Activated CD4-positive, alpha-beta memory T cell treated with anti-CD3 and anti-CD28 coated beads for 36 hours (primary cell): ENCODE measurements at regions not wholly inside any gene's neighbourhood (a gene's known extent, or its start where the extent isn't known, plus 50 kb on each side); places are given as distances from the start of the nearest gene placed in this dataset.
"Not testable (repeated sequence)": the region's sequence is repeated elsewhere in the genome, so short reads cannot be mapped to it uniquely, and the experiment has no call there.

Experiments
- CTCF ChIA-PET: fragments of 350-600 bp; sonication (Branson Sonifier 250); formaldehyde crosslinking; loops from one replicate; lab custom pipeline; 2021; ENCODE audit warnings: antibody characterized with exemption, inconsistent platforms; lab: Charles Lee
- POLR2A ChIA-PET: fragments of 350-600 bp; sonication (Branson Sonifier 250); formaldehyde crosslinking; loops from one replicate; lab custom pipeline; 2021; ENCODE audit warnings: antibody characterized with exemption; lab: Charles Lee
- DNase-seq: peaks from one replicate; pipeline ENCODE4 v3.0.0-alpha.2; 2020
- H3K27ac Mint-ChIP-seq: one replicate; pipeline ENCODE4 v1.8.0; 2021; ENCODE audit warnings: mixed read lengths
- H3K27me3 Mint-ChIP-seq: one replicate; pipeline ENCODE4 v1.8.0; 2021; ENCODE audit warnings: mixed read lengths
- H3K36me3 Mint-ChIP-seq: one replicate; pipeline ENCODE4 v1.8.0; 2021; ENCODE audit warnings: mixed read lengths
- H3K4me1 Mint-ChIP-seq: one replicate; pipeline ENCODE4 v1.8.0; 2021; ENCODE audit warnings: low read depth, mixed read lengths
- H3K4me3 Mint-ChIP-seq: one replicate; pipeline ENCODE4 v1.8.0; 2021; ENCODE audit warnings: mild to moderate bottlenecking, mixed read lengths
- H3K9me3 Mint-ChIP-seq: one replicate; pipeline ENCODE4 v1.8.0; 2021; ENCODE audit warnings: mixed read lengths
- intact Hi-C: fragments of 100-400 bp; cut with micrococcal nuclease; formaldehyde crosslinking; loops from one replicate; pipeline ENCODE4 v1.15.1; 2023

DNA sequence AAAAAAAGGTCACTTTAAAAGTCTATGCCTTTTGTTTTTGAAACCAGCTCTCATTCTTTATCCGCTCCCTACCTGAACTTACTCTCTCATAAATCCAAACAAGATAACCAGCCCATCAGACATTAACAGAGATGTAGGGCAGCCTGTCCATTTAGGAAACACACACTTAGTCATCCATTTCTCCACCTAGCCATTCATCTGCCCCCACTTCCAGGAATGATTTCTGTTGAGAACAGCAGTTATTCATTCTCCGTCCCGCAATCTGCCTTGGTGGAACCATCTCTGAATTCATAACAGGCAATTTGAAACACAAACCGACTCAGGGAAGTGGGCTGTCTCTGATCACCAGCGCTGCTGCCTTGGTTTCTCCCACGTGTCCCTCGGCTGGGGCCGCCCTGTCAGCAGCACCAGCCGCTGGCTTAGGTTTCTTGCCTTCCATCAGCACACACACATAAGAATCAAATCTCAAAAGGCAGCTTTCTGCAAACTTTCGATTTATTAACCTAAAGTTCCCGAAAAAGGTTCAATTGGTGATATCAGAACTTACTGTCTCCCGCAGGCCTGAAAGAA is 528.2 kb upstream of the NRP1 start:
- Mint-ChIP-seq H3K27me3 (peaks cover 8% of the 10 kb centered on the region), H3K36me3 (no peaks in the 10 kb centered on the region), H3K27ac (no peak overlapping the region), H3K4me3 (no peak overlapping the region), H3K4me1 (peaks cover 2% of the 10 kb centered on the region), H3K9me3 (no peaks in the 10 kb centered on the region)
- CTCF ChIA-PET = no interaction called here
- DNase-seq = no peak
- intact Hi-C loops = no loop called here
- POLR2A ChIA-PET = no interaction called here

DNA sequence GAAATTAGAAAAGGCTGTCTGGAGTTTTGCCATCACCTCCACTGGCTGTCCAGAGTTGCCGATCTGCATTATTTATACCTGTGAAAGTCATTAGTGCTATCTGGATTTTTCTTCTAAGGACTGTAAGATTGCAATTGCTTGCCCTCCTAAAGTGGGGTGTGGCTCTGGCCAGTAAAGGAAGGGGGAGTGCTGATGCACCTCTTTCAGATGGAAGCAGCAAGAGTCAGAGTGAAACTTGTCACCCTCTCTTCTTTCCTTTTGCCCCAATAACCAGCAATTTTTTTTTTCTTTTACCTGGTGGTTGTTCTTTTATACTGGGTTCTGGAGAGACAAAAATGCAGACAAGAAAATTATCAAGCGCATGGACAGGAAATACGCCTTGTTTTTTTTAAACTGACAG is 527.4 kb upstream of the NRP1 start:
- CTCF ChIA-PET = no interaction called here
- H3K27ac Mint-ChIP-seq = no peak overlapping the region
- no peaks in the 10 kb centered on the region for H3K36me3 Mint-ChIP-seq
- H3K4me1 Mint-ChIP-seq = peaks cover 2% of the 10 kb centered on the region
- POLR2A ChIA-PET = no interaction called here
- peaks cover 6% of the 10 kb centered on the region for H3K27me3 Mint-ChIP-seq
- no peak overlapping the region for H3K4me3 Mint-ChIP-seq
- no peak for DNase-seq
- intact Hi-C loops = no loop called here
- H3K9me3 Mint-ChIP-seq = no peaks in the 10 kb centered on the region

DNA sequence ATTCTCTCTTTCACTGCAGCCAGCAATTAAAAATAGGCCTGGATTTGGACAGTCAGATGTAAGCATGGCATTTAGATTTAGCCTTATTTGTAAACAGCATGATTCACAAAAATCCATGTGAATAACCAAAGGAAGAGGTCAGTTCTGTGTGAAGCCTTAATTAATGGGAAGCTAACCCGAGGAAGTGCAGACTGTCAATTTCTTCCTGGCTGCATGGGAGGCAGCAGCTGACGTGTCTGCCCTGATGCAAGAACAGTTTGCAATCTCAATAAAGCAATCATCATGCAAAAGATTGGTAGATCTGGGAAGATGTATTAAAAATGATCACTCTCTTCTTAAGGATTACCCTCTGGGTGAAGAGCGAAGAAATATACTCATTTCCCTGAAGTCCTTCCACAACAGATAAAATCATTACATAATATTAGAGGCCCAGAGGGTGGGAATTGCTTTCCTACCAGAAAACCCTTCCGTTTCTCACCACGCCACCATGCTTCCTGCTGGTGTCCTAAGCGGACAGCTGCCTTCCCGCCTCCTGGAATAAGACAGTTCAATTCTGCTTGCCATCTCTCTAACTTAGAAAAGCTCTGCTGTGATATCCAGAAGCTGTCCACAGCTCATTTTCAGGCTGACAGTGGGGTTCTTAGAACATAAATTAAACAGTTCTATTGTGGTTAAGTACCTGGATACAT is 526.7 kb upstream of the NRP1 start:
- Mint-ChIP-seq H3K9me3 (no peaks in the 10 kb centered on the region), H3K27me3 (peaks cover 6% of the 10 kb centered on the region), H3K4me3 (no peak overlapping the region), H3K4me1 (peaks cover 2% of the 10 kb centered on the region), H3K27ac (no peak overlapping the region), H3K36me3 (no peaks in the 10 kb centered on the region)
- intact Hi-C loops = no loop called here
- CTCF ChIA-PET = no interaction called here
- POLR2A ChIA-PET = no interaction called here
- no peak for DNase-seq

DNA sequence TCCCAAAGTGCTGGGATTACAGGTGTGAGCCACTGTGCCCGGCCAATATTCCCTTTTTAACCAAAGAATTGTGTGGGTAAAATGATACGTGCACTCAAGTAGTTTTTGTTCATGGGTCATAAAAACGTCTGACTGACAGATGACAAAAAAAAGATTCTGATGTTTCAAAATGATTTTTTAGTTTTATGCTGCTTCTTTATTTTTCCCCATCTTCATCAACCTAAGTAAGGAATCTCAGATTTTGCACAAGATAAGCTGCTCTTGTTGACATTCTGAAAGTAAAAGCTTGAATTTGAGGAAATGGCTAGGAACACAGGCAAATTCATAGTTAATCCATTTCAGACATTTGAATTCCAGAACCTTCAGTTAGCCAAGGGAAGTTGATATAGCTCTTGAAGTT is 526.1 kb upstream of the NRP1 start:
- peaks cover 2% of the 10 kb centered on the region for H3K4me1 Mint-ChIP-seq
- H3K4me3 Mint-ChIP-seq = no peak overlapping the region
- POLR2A ChIA-PET = no interaction called here
- H3K9me3 Mint-ChIP-seq = no peaks in the 10 kb centered on the region
- DNase-seq = no peak
- H3K27me3 Mint-ChIP-seq = peaks cover 10% of the 10 kb centered on the region
- no peak overlapping the region for H3K27ac Mint-ChIP-seq
- CTCF ChIA-PET = no interaction called here
- intact Hi-C loops = no loop called here
- no peaks in the 10 kb centered on the region for H3K36me3 Mint-ChIP-seq

DNA sequence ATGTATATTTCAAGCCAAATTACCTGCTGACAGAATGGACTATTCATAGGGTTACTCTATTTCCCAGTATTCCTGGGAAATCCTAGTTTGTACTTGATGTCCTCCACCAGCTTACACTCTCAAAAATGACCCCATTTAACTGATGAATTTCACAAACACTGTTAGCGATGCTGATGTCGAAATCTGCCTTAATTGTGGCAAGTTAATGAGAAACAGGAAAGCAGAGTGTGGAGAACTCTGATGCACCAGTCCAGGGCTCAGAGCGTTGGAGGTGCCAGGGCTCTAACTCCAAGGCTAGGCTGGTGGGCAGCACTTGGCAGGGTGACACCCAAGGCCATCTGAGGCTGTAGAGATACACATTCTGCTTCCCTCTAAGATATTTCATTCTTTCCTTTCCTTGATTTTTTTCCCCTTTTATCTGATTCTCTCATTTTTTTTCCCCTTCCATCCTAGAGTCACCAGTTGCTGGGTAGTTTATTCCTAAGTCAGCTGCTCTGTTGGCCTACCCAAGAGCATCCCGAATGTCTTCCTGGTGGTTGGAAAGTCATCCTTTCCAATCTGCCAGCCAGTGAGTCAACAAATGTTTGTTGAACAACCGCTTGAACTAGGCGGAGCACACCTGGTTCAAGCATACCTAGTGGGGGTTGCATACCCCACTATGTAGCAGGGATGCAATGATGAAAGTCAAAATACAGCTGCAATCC is 525.0 kb upstream of the NRP1 start:
- Mint-ChIP-seq H3K27me3 (peaks cover 11% of the 10 kb centered on the region), H3K36me3 (no peaks in the 10 kb centered on the region), H3K9me3 (no peaks in the 10 kb centered on the region), H3K4me1 (peaks cover 2% of the 10 kb centered on the region), H3K27ac (no peak overlapping the region), H3K4me3 (no peak overlapping the region)
- intact Hi-C loops = no loop called here
- ChIA-PET CTCF (no interaction called here), POLR2A (no interaction called here)
- no peak for DNase-seq

DNA sequence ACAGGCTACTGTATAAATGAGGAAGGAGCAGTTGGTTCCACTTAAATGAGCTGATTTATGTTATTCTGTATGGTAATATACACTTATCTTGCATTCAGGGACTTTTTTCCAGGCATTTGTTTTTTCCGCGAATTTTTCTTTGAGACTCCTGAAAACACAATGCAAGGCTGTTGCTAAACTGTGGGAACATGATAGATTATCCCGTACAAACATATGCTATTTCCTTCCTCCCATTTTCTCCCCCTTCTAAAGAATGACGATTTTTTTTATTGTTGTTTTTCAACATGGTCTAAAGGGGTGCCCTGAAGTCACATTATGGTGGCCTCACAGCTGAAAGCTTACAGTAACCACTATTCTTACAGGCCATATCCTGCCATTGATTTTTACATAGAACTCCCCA is 523.9 kb upstream of the NRP1 start:
- Mint-ChIP-seq H3K4me1 (peaks cover 2% of the 10 kb centered on the region), H3K36me3 (no peaks in the 10 kb centered on the region), H3K9me3 (no peaks in the 10 kb centered on the region), H3K4me3 (no peak overlapping the region), H3K27me3 (peaks cover 11% of the 10 kb centered on the region), H3K27ac (no peak overlapping the region)
- intact Hi-C loops = no loop called here
- DNase-seq = no peak
- ChIA-PET CTCF (no interaction called here), POLR2A (no interaction called here)

DNA sequence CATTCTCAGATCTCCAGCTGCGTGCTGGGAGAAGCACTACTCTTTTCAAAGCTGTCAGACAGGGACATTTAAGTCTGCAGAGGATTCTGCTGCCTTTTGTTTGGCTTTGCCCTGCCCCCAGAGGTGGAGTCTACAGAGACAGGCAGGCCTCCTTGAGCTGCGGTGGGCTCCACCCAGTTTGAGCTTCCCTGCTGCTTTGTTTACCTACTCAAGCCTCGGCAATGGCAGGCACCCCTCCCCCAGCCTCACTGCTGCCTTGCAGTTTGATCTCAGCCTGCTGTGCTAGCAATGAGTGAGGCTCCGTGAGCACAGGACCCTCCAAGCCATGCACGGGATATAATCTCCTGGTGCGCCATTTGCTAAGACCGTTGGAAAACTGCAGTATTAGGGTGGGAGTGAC is 518.8 kb upstream of the NRP1 start:
- POLR2A ChIA-PET, H3K27ac Mint-ChIP-seq, H3K4me3 Mint-ChIP-seq, H3K36me3 Mint-ChIP-seq, H3K4me1 Mint-ChIP-seq, intact Hi-C loops, DNase-seq, H3K9me3 Mint-ChIP-seq, CTCF ChIA-PET: not testable (repeated sequence)
- peaks cover 12% of the 10 kb centered on the region for H3K27me3 Mint-ChIP-seq

DNA sequence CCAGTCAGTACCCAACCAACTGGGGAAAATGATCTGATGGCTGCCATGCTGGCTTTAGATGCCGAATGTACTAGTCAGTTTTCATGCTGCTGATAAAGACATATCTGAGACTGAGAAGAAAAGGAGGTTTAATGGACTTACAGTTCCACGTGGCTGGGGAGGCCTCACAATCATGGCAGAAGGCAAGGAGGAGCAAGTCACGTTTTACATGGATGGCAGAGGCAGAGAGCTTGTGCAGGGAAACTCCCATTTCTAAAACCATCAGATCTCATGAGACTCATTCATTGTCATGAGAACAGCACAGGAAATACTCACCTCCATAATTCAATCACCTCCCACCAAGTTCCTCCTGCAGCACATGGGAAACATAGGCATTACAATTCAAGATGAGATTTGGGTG is 508.9 kb upstream of the NRP1 start:
- ChIA-PET CTCF (no interaction called here), POLR2A (no interaction called here)

DNA sequence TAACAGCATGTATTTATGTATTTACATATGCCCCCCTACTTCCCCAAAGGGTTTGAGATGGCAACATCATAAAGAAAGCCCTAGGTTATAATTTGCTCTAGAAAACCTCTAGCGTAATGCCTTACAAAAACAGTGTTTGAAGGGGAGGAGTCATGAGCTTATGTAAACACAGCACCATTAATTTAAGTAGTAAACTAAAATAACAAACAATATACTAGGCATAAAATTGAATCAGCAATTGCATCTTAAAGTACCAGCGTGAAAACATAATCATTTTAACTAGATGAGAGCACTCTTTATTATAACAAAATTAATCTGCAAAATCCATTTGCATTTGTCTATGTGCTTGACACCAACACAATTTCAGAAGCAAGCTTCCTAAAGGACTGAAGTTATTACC is 507.2 kb upstream of the NRP1 start:
- Mint-ChIP-seq H3K4me3 (no peak overlapping the region), H3K27ac (no peak overlapping the region), H3K36me3 (no peaks in the 10 kb centered on the region), H3K4me1 (no peaks in the 10 kb centered on the region), H3K27me3 (peaks cover 6% of the 10 kb centered on the region), H3K9me3 (peaks cover 7% of the 10 kb centered on the region)
- DNase-seq = no peak
- ChIA-PET POLR2A (no interaction called here), CTCF (no interaction called here)
- intact Hi-C loops = no loop called here

More for the DNA sequence above, 508.9 kb upstream of the NRP1 start:
- H3K27ac Mint-ChIP-seq = no peak overlapping the region
- no peaks in the 10 kb centered on the region for H3K36me3 Mint-ChIP-seq
- DNase-seq = no peak
- peaks cover 4% of the 10 kb centered on the region for H3K27me3 Mint-ChIP-seq
- no peaks in the 10 kb centered on the region for H3K4me1 Mint-ChIP-seq
- no peak overlapping the region for H3K4me3 Mint-ChIP-seq
- H3K9me3 Mint-ChIP-seq = peaks cover 7% of the 10 kb centered on the region
- intact Hi-C loops = no loop called here

DNA sequence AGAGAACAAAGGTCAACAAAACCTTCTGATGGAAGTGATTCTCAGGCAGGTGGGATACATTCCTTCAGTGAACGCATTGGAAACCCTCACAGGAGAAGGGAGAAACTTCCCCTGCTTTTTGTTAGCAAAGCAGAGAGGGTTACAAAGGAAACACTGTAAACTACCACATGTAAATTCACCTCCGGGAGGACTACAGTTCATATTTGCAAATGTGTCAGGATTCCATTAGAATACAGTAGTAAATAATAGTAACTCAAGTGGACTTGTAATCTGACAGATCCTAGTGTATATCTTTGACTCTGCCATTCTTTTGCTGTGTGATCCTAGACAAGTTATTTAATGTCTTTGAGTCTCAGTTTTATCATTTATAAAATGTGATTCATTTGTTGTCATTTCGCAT is 504.3 kb upstream of the NRP1 start:
- H3K27ac Mint-ChIP-seq = no peak overlapping the region
- H3K9me3 Mint-ChIP-seq = peaks cover 5% of the 10 kb centered on the region
- ChIA-PET CTCF (no interaction called here), POLR2A (no interaction called here)
- H3K4me1 Mint-ChIP-seq = no peaks in the 10 kb centered on the region
- H3K27me3 Mint-ChIP-seq = peaks cover 1% of the 10 kb centered on the region
- DNase-seq = no peak
- no peak overlapping the region for H3K4me3 Mint-ChIP-seq
- H3K36me3 Mint-ChIP-seq = no peaks in the 10 kb centered on the region
- intact Hi-C loops = no loop called here

DNA sequence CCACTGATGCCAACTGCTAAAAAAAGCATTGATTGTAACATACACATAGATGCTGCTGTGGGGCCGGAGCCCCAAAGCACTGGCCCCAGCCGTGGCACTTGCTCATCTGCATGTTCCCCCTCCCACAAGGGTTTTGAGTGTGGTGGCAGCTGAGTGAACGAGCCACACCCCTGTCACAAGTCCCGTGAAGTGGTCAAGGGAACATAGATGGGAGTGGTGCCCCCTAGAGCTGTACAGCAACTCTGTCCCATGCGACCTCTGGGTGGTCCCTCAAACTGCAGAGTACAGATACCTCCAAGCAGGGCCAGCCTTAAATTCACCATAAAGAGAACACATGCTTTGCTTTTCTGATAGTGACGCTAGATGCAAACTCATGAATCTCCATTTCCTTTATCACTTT is 503.3 kb upstream of the NRP1 start:
- Mint-ChIP-seq H3K27ac (no peak overlapping the region), H3K4me1 (no peaks in the 10 kb centered on the region), H3K27me3 (peaks cover 1% of the 10 kb centered on the region), H3K9me3 (no peaks in the 10 kb centered on the region), H3K4me3 (no peak overlapping the region), H3K36me3 (no peaks in the 10 kb centered on the region)
- no peak for DNase-seq
- intact Hi-C loops = no loop called here
- ChIA-PET CTCF (no interaction called here), POLR2A (no interaction called here)

DNA sequence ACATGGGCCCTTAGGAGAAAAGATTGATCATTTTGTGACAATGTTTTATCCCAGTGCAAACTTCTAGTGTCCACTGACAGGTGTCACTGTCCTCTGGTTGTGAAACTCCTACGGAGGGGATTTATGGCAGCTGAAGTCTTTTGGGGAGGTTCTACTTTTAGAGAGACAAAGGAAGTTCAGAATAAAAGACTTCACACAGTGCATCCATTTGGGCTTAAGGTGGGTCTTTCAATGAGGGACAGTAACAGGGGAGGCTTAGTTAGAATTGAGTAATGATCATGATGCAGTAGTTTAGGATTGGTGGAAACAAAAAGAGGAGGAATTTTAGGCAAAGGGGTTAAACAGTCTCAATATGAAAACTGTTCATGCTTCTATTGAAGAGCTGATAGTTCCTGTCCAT is 501.1 kb upstream of the NRP1 start:
- peaks cover 1% of the 10 kb centered on the region for H3K27me3 Mint-ChIP-seq
- CTCF ChIA-PET = no interaction called here
- no peak for DNase-seq
- POLR2A ChIA-PET = no interaction called here
- H3K36me3 Mint-ChIP-seq = no peaks in the 10 kb centered on the region
- H3K4me1 Mint-ChIP-seq = no peaks in the 10 kb centered on the region
- intact Hi-C loops = no loop called here
- H3K9me3 Mint-ChIP-seq = no peaks in the 10 kb centered on the region
- H3K4me3 Mint-ChIP-seq = no peak overlapping the region
- H3K27ac Mint-ChIP-seq = no peak overlapping the region

DNA sequence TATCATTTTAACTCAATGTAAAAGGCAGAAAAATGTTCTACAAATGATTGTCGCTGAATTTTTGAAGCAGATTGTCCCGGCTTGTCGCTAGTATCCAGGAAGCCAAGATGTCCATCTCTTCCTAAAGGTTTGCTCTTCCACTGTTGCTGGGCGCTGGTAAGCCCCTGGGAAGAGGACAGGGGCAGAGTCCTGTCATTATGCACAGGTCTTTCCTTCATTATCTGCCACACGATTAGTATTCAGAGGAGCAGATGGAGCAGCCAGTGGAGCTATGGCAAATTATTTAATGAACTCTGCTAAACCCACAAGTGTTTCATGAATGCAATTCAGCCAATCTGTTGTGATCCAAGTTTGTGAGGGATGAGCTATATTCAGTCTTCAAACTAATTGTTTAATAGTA is 499.1 kb upstream of the NRP1 start:
- no peak for DNase-seq
- ChIA-PET POLR2A (no interaction called here), CTCF (no interaction called here)
- H3K27ac Mint-ChIP-seq = no peak overlapping the region
- peaks cover 1% of the 10 kb centered on the region for H3K27me3 Mint-ChIP-seq
- H3K36me3 Mint-ChIP-seq = no peaks in the 10 kb centered on the region
- H3K4me3 Mint-ChIP-seq = no peak overlapping the region
- no peaks in the 10 kb centered on the region for H3K4me1 Mint-ChIP-seq
- intact Hi-C loops = no loop called here
- no peaks in the 10 kb centered on the region for H3K9me3 Mint-ChIP-seq
